ENCODE measurements at regions not wholly inside any gene's neighbourhood (a gene's known extent, or its start where the extent isn't known, plus 50 kb on each side); places are given as distances from the start of the nearest gene placed in this dataset.
A peak's percentile ranks its signal among the peaks of the same experiment; 100 is the strongest.

GRCh38 chr4:156710365-156711192, 261.0 kb downstream of the PDGFC start:
- in situ Hi-C loops (cut with HindIII; ENCODE audit: low pct_unique_long_range_greater_than_20kb, low sequenced_read_pairs) = no loop called here
- DNase-seq (ENCODE audit: low read depth, low spot score) = no peak

GRCh38 chr4:156705311-156705710, 266.3 kb downstream of the PDGFC start:
- in situ Hi-C loops (cut with HindIII; ENCODE audit: low pct_unique_long_range_greater_than_20kb, low sequenced_read_pairs) = no loop called here
- no peak for DNase-seq (ENCODE audit: low read depth, low spot score)

GRCh38 chr4:156695163-156695562, 276.4 kb downstream of the PDGFC start:
- no peak for DNase-seq (ENCODE audit: low read depth, low spot score)
- in situ Hi-C loops (cut with HindIII; ENCODE audit: low pct_unique_long_range_greater_than_20kb, low sequenced_read_pairs) = no loop called here

DNA sequence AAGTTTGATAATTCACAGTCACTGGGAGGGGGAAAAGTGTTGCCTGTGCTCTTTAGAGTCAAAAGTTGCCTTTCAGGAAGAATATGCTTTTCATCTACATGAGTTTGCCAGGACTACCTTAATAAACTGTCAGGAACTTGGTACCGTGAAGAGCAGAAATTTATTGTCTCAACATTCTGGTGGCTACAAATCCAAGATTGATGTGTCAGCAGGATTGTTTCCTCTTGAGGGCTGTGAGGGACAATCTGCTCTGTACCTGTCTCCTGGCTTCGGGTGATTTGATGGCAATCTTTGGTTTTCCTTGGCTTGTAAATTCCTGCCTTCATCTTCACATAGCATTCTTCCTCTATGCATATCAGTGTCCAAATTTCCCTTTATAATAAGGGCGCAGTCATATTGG, 277.2 kb downstream of the PDGFC start:
- in situ Hi-C loops (cut with HindIII; ENCODE audit: low pct_unique_long_range_greater_than_20kb, low sequenced_read_pairs) = no loop called here
- no peak for DNase-seq (ENCODE audit: low read depth, low spot score)

DNA sequence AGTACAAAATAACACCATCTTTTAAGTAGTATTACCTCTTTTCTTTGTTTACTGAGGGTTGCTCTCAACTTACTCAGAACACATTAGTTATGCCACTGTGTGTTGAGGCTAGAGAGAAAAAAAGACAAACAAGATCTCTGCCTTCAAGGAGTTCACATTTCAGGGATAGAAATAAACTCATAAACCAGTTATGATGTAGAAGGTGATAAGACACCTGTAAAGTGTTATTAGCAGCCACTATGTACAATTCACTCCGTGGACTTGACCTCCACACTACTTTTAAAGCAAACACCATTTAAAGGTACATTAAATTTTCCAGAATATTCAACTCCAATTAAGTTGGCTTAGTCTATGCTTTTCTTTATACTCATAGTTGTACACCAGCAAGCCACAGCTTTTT, 278.0 kb downstream of the PDGFC start:
- in situ Hi-C loops (cut with HindIII; ENCODE audit: low pct_unique_long_range_greater_than_20kb, low sequenced_read_pairs) = no loop called here
- DNase-seq (ENCODE audit: low read depth, low spot score) = no peak

- no peak for DNase-seq (ENCODE audit: low read depth, low spot score)
- in situ Hi-C loops (cut with HindIII; ENCODE audit: low pct_unique_long_range_greater_than_20kb, low sequenced_read_pairs) = no loop called here
These were observed 279.6 kb downstream of the PDGFC start for GRCh38 chr4:156692016-156692415.

- no peak for DNase-seq (ENCODE audit: low read depth, low spot score)
- in situ Hi-C loops (cut with HindIII; ENCODE audit: low pct_unique_long_range_greater_than_20kb, low sequenced_read_pairs) = no loop called here
These were observed 281.0 kb downstream of the PDGFC start for GRCh38 chr4:156690572-156690971.

- DNase-seq (ENCODE audit: low read depth, low spot score) = no peak
- in situ Hi-C loops (cut with HindIII; ENCODE audit: low pct_unique_long_range_greater_than_20kb, low sequenced_read_pairs) = no loop called here
These were observed 285.5 kb downstream of the PDGFC start for GRCh38 chr4:156686120-156686519.

- in situ Hi-C loops (cut with HindIII; ENCODE audit: low pct_unique_long_range_greater_than_20kb, low sequenced_read_pairs) = no loop called here
- DNase-seq (ENCODE audit: low read depth, low spot score) = no peak
These were observed 286.3 kb downstream of the PDGFC start for GRCh38 chr4:156685308-156685707.

- no peak for DNase-seq (ENCODE audit: low read depth, low spot score)
- in situ Hi-C loops (cut with HindIII; ENCODE audit: low pct_unique_long_range_greater_than_20kb, low sequenced_read_pairs) = no loop called here
These were observed 293.9 kb downstream of the PDGFC start for GRCh38 chr4:156677656-156678055.

DNA sequence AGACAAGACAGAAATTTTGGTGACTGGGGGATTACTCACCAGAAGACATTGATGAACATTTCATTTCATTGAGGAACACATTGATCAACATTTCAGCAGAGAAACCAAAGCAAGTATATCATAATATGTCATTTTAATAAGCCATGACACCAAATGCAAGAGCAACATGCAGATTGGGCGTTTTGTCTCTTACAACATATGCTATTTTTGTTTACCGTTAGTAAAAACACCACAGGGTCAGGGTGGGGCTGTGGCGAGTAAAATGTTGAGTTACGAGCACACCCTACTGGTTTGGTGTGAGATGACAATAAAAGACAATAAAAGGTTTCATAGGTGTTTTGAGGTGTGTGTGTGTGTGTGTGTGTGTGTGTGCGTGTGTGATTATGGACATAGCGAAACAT, 294.5 kb downstream of the PDGFC start:
- in situ Hi-C loops (cut with HindIII; ENCODE audit: low pct_unique_long_range_greater_than_20kb, low sequenced_read_pairs) = no loop called here
- DNase-seq (ENCODE audit: low read depth, low spot score) = peak; percentile 55

DNA sequence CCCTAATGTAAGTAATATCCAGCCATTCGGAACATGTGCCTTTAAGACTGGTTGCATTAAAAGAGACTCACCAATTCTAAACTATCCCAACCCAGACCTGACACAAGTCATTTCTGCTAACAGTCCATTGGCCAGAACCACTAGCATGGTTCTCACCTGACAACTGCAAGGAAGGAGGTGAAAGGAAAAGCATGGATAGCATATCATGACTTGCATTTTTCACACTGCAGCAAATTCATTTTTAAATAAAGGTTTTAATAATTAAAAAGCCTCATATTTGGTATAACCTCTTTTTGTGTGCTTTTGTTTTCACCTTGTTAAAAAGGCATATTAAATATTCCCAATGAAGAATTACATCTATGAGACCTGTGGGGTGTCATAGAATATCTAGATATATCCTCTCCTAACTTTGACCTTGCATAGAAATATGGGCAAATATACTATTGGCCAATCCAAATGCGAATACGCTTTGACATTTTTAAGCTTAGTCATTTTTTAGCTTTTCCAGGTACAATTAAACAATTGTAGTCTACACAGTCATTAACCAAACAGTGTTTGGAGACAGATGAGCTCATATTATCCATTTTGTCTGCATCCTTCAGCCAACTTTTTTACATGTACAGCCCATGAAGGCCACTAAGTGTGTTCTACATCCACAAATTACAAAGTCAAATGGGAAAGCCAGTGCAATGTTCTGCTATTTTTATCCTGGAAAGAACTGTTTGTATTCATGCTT, 295.3 kb downstream of the PDGFC start:
- in situ Hi-C loops (cut with HindIII; ENCODE audit: low pct_unique_long_range_greater_than_20kb, low sequenced_read_pairs) = no loop called here
- DNase-seq (ENCODE audit: low read depth, low spot score) = no peak

DNA sequence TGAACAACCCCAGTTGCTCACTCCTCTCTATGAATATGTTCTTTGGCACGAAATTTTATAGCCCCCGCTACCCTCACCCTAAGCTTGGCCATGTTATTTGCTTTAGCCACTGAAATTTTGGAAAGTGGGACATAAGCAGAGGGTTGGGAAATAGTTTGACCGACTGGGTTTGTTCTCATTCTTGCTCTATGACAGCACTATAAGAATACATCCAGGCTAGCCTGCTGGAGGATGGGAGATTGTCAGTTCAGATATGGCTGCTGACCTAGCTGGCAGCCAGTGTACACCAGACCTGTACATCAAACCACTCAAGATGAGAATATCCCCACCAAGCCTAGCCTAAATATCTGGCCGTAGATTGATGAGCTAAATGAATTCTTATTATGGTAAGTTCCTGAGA, 298.1 kb downstream of the PDGFC start:
- peak; percentile 6 for DNase-seq (ENCODE audit: low read depth, low spot score)
- in situ Hi-C loops (cut with HindIII; ENCODE audit: low pct_unique_long_range_greater_than_20kb, low sequenced_read_pairs) = no loop called here

DNA sequence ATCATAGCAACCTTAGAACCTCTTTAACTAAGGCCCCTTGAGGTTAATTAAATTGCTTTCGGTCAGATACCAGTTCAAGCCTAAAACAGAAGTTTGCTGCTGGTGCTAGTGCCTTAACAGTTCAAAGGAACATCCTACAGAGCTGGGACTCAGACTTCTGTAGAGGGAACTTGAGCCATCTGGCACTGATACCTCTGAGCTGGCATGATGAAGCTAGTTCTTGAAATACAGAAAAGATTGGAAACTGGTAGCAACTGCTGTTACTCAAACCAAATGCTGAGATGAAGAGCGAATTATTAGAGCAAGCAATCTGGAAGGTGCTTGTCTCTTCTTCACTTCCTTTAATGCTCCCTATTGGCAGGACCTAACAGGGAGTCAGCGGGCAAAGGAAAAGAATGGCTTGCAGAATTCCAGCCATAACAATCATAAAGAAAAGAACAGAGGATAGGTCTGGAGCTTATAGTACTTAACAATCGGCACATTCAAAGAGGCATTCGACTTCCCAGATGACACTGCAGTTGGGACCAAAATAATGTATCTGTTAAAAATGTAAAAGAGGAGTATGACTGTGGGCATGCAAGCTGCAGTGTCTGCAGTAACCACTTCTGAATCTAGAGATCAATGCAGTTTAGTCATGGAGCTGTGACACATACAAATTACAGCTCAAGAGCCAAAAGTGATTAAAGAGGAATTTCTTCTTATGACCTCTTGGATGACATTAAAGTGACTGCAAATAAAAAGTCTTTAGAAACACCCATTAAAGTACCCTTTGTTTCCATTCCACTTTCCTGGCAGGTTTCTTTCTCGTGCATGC, 298.9 kb downstream of the PDGFC start:
- DNase-seq (ENCODE audit: low read depth, low spot score) = peak; percentile 49
- in situ Hi-C loops (cut with HindIII; ENCODE audit: low pct_unique_long_range_greater_than_20kb, low sequenced_read_pairs) = no loop called here

DNA sequence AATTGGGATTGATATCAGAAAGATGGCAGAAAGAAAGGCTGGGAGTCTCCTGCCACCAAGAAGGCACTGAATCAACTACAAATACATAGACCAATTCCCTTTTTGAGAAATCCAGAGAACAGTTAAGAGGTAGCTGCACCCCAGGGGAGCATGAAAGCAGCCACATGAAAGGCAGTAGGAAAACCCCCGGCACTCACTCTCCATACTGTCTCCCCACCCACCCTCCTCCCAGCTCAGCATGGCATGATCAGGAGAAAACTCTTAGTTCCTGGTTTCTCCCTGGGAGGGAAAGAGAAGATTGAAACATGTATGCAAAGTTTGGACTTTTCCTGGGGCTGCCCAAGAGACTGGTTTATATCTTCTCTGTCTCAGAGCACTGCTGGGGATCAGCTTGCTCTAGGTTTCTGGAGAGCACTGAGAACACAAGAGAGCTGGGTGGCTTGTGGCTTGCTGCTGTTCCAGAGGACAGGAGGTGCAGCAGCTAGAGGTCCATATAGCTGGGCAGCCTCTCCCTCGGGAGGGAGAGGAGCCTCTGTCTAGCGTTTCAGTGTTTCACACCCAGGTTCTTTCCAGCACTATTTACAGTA, 305.7 kb downstream of the PDGFC start:
- in situ Hi-C loops (cut with HindIII; ENCODE audit: low pct_unique_long_range_greater_than_20kb, low sequenced_read_pairs) = no loop called here
- no peak for DNase-seq (ENCODE audit: low read depth, low spot score)

- DNase-seq (ENCODE audit: low read depth, low spot score) = no peak
- in situ Hi-C loops (cut with HindIII; ENCODE audit: low pct_unique_long_range_greater_than_20kb, low sequenced_read_pairs) = no loop called here
These were observed 307.9 kb downstream of the PDGFC start for GRCh38 chr4:156663663-156664062.

GRCh38 chr4:156662921-156663320, 308.7 kb downstream of the PDGFC start:
- in situ Hi-C loops (cut with HindIII; ENCODE audit: low pct_unique_long_range_greater_than_20kb, low sequenced_read_pairs) = no loop called here
- no peak for DNase-seq (ENCODE audit: low read depth, low spot score)

DNA sequence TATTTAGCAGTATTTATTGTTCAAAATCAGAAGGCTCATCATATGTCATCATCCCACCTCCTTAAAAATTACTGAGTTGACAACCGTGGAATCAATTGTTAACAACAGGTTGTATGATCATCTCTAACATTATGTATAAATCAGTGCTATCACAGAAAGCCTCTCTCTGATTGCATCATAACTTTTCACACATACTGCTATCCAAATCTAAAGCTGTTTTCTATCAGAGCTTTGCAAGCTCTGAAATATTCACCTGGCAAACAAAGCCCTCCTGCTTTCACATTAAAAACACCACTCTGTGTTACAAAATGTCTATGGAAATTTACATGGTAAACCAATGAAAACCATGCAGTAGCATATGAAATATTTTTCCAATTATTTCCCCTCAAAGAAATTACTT, 310.0 kb downstream of the PDGFC start:
- DNase-seq (ENCODE audit: low read depth, low spot score) = no peak
- in situ Hi-C loops (cut with HindIII; ENCODE audit: low pct_unique_long_range_greater_than_20kb, low sequenced_read_pairs) = no loop called here
